H9 (cell line): ENCODE measurements at regions not wholly inside any gene's neighbourhood (a gene's known extent, or its start where the extent isn't known, plus 50 kb on each side); places are given as distances from the start of the nearest gene placed in this dataset.

Experiments
- DNase-seq: peaks from one replicate; pipeline ENCODE4 v3.0.0-alpha.2; 2017
- H2AFZ ChIP-seq: one replicate; pipeline ENCODE4 v1.6.1; 2013; ENCODE audit warnings: mild to moderate bottlenecking, low read length, control low read depth, moderate library complexity
- H2AK5ac ChIP-seq: 2 replicates; pipeline ENCODE4 v1.6.1; 2013; ENCODE audit warnings: low read length, control low read depth, mixed read lengths; ENCODE audit not compliant: insufficient read length
- H2BK120ac ChIP-seq: one replicate; pipeline ENCODE4 v1.6.1; 2013; ENCODE audit warnings: low read depth, mild to moderate bottlenecking, low read length, control low read depth, inconsistent platforms; ENCODE audit not compliant: poor library complexity, severe bottlenecking
- H2BK12ac ChIP-seq: 2 replicates; pipeline ENCODE4 v1.6.1; 2013; ENCODE audit warnings: low read length, control low read depth, mixed read lengths, low read depth; ENCODE audit not compliant: insufficient read length
- H2BK15ac ChIP-seq: 2 replicates; pipeline ENCODE4 v1.6.1; 2013; ENCODE audit warnings: low read depth, low read length, control low read depth
- H2BK20ac ChIP-seq: one replicate; pipeline ENCODE4 v1.6.1; 2013; ENCODE audit warnings: low read depth, mild to moderate bottlenecking, low read length, control low read depth, inconsistent platforms; ENCODE audit not compliant: poor library complexity, severe bottlenecking
- H2BK5ac ChIP-seq: 2 replicates; pipeline ENCODE4 v1.6.1; 2013; ENCODE audit warnings: low read length, control low read depth, mixed read lengths; ENCODE audit not compliant: insufficient read length
- H3K14ac ChIP-seq: 2 replicates; pipeline ENCODE4 v1.6.1; 2013; ENCODE audit warnings: low read length, control low read depth; ENCODE audit not compliant: insufficient read depth
- H3K18ac ChIP-seq: 2 replicates; pipeline ENCODE4 v1.6.1; 2013; ENCODE audit warnings: low read depth, mild to moderate bottlenecking, mixed read lengths, low read length, control low read depth; ENCODE audit not compliant: insufficient read length
- H3K23ac ChIP-seq: 2 replicates; pipeline ENCODE4 v1.6.1; 2013; ENCODE audit warnings: low read length, control low read depth, mixed read lengths, low read depth; ENCODE audit not compliant: insufficient read length
- H3K23me2 ChIP-seq: 2 replicates; pipeline ENCODE4 v1.6.1; 2013; ENCODE audit warnings: low read depth, mild to moderate bottlenecking, mixed read lengths, low read length, control low read depth; ENCODE audit not compliant: insufficient read length, poor library complexity, severe bottlenecking
- H3K27ac ChIP-seq: 2 replicates; pipeline ENCODE4 v1.5.1; 2013; ENCODE audit warnings: low read length, control low read depth, mixed read lengths, low read depth; ENCODE audit not compliant: insufficient read length
- H3K27me3 ChIP-seq: 2 replicates; pipeline ENCODE4 v1.6.1; 2013; ENCODE audit warnings: low read length, control low read depth, inconsistent platforms; ENCODE audit not compliant: insufficient read depth
- H3K4ac ChIP-seq: 2 replicates; pipeline ENCODE4 v1.6.1; 2013; ENCODE audit warnings: low read depth, mild to moderate bottlenecking, control low read depth, inconsistent platforms, low read length, moderate library complexity
- H3K4me1 ChIP-seq: 2 replicates; pipeline ENCODE4 v1.6.1; 2013; ENCODE audit warnings: low read length, control low read depth, inconsistent platforms; ENCODE audit not compliant: insufficient read depth
- H3K4me2 ChIP-seq: 2 replicates; pipeline ENCODE4 v1.6.1; 2013; ENCODE audit warnings: low read length, control low read depth, mixed read lengths; ENCODE audit not compliant: insufficient read length, insufficient read depth
- H3K56ac ChIP-seq: 2 replicates; pipeline ENCODE4 v1.6.1; 2013; ENCODE audit warnings: low read depth, mild to moderate bottlenecking, mixed read lengths, low read length, control low read depth; ENCODE audit not compliant: insufficient read length
- H3K79me1 ChIP-seq: 2 replicates; pipeline ENCODE4 v1.6.1; 2013; ENCODE audit warnings: low read depth, mild to moderate bottlenecking, moderate library complexity, low read length, control low read depth, inconsistent platforms; ENCODE audit not compliant: insufficient read depth, poor library complexity, severe bottlenecking
- H3K79me2 ChIP-seq: 2 replicates; pipeline ENCODE4 v1.6.1; 2013; ENCODE audit warnings: low read length, control low read depth, inconsistent platforms; ENCODE audit not compliant: insufficient read depth
- H3K9ac ChIP-seq: 2 replicates; pipeline ENCODE4 v1.6.1; 2013; ENCODE audit warnings: low read length, control low read depth, mixed read lengths; ENCODE audit not compliant: insufficient read length; ENCODE audit errors: extremely low read depth
- H3K9me3 ChIP-seq: one replicate; pipeline ENCODE4 v1.6.1; 2013; ENCODE audit warnings: low read depth, low read length, inconsistent platforms; ENCODE audit not compliant: control insufficient read depth
- H3T11ph ChIP-seq: one replicate; pipeline ENCODE4 v1.6.1; 2013; ENCODE audit warnings: mild to moderate bottlenecking, low read length, control low read depth, inconsistent platforms
- H4K20me1 ChIP-seq: one replicate; pipeline ENCODE4 v1.6.1; 2013; ENCODE audit not compliant: control insufficient read depth, insufficient read length, insufficient read depth
- H4K5ac ChIP-seq: 2 replicates; pipeline ENCODE4 v1.6.1; 2013; ENCODE audit warnings: low read depth, mild to moderate bottlenecking, mixed read lengths, low read length, control low read depth; ENCODE audit not compliant: insufficient read length
- H4K8ac ChIP-seq: replicated peaks from 2 replicates; pipeline ENCODE4 v1.6.1; 2013; ENCODE audit warnings: low read length, control low read depth, mixed read lengths, low read depth; ENCODE audit not compliant: insufficient read length
- H4K91ac ChIP-seq: 2 replicates; pipeline ENCODE4 v1.6.1; 2013; ENCODE audit warnings: low read depth, mild to moderate bottlenecking, moderate library complexity, mixed read lengths, low read length, control low read depth; ENCODE audit not compliant: insufficient read length
- H3K27ac Mint-ChIP-seq, 3 experiments: 2 replicates in 2 of 3; 3 replicates in 1 of 3; pipeline ENCODE4 v1.8.0; 2020 to 2021; ENCODE audit warnings: mixed read lengths in 3 of 3, mild to moderate bottlenecking in 1 of 3, moderate library complexity in 1 of 3
- H3K27me3 Mint-ChIP-seq: 2 replicates; pipeline ENCODE4 v1.8.0; 2021; ENCODE audit warnings: low read depth, mild to moderate bottlenecking, moderate library complexity, mixed read lengths
- H3K36me3 Mint-ChIP-seq, 3 experiments: 2 replicates in 2 of 3; 3 replicates in 1 of 3; pipeline ENCODE4 v1.8.0; 2020 to 2021; ENCODE audit warnings: low read depth in 3 of 3, mixed read lengths in 3 of 3; ENCODE audit not compliant: insufficient read depth in 1 of 3
- H3K4me1 Mint-ChIP-seq, 2 experiments: 2 replicates each; pipeline ENCODE4 v1.8.0; 2020; ENCODE audit warnings: mixed read lengths in 2 of 2
- H3K4me3 Mint-ChIP-seq, 2 experiments: 2 replicates in 1 of 2; 3 replicates in 1 of 2; pipeline ENCODE4 v1.8.0; 2020 to 2021; ENCODE audit warnings: mild to moderate bottlenecking in 2 of 2, mixed read lengths in 2 of 2, moderate library complexity in 1 of 2
- H3K9me3 Mint-ChIP-seq, 2 experiments: 2 replicates in 1 of 2; 3 replicates in 1 of 2; pipeline ENCODE4 v1.8.0; 2020; ENCODE audit warnings: mild to moderate bottlenecking in 2 of 2, mixed read lengths in 2 of 2, moderate library complexity in 1 of 2
- WGBS: extraction: QIAGEN DNeasy Blood & Tissue Kit; methylation state at CpG from one replicate; pipeline ENCODE4 v1.1.7; 2013; ENCODE audit warnings: missing lambda C conversion rate, low lambda C conversion rate, mixed read lengths; ENCODE audit not compliant: insufficient read length; ENCODE audit errors: extremely low coverage; 5-methylcytosine and 5-hydroxymethylcytosine counted together
- TF ChIP-seq, protein P1 (sequence below): fragments of 200-600 bp; sonication (generic); conservative IDR thresholded peaks from 3 replicates; pipeline ENCODE4 v1.8.0; 2021; ENCODE audit warnings: antibody characterized with exemption, mild to moderate bottlenecking

DNA sequence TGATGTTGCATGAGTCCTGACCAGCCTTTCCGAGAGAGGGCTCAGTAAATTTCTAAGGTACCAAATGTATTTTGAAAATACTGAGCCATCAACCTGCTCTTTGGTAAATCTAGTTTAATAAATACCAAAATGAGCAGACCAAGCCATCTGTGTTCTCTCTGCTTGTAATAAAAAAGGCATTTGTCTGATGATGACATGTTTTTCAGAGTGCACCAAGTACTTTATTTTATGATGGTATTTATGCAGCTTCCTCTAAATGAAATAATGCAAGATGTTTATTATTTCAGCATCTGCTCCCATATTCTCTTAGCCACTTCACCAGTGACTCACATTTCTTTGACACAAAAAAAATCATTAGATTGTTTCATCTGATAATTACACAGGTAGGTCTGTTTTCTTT, 700.5 kb downstream of the TRIML1 start:
- no CpG with 5 or more reads among the region's 1 CpG for WGBS

More for the DNA sequence above, 700.5 kb downstream of the TRIML1 start:
- Histone ChIP-seq H2BK15ac (no peak overlapping the region), H3K56ac (no peak overlapping the region), H3T11ph (no peak overlapping the region), H3K9me3 (no peaks in the 10 kb centered on the region), H3K9ac (no peak overlapping the region), H4K20me1 (no peaks in the 10 kb centered on the region), H3K4me2 (no peak overlapping the region), H3K4ac (no peak overlapping the region), H2BK12ac (no peak overlapping the region), H3K18ac (no peak overlapping the region), H2AFZ (no peak overlapping the region), H2BK120ac (no peak overlapping the region), H3K79me2 (no peaks in the 10 kb centered on the region), H2AK5ac (no peak overlapping the region), H4K5ac (no peak overlapping the region), H3K23ac (no peak overlapping the region), H3K23me2 (no peaks in the 10 kb centered on the region), H3K4me1 (no peaks in the 10 kb centered on the region), H3K27ac (no peak overlapping the region), H3K79me1 (no peaks in the 10 kb centered on the region), H4K8ac (no peak overlapping the region), H3K27me3 (no peaks in the 10 kb centered on the region), H3K14ac (no peak overlapping the region), H4K91ac (no peak overlapping the region), H2BK20ac (no peak overlapping the region), H2BK5ac (no peak overlapping the region)
- no peak for DNase-seq
- Mint-ChIP-seq H3K27ac (no peak overlapping the region), H3K4me1 (no peaks in the 10 kb centered on the region), H3K9me3 (no peaks in the 10 kb centered on the region), H3K4me3 (no peak overlapping the region), H3K36me3 (no peaks in the 10 kb centered on the region; a peak in 1 of 7 replicates), H3K27me3 (no peaks in the 10 kb centered on the region)
- TF ChIP-seq, protein P1, sequence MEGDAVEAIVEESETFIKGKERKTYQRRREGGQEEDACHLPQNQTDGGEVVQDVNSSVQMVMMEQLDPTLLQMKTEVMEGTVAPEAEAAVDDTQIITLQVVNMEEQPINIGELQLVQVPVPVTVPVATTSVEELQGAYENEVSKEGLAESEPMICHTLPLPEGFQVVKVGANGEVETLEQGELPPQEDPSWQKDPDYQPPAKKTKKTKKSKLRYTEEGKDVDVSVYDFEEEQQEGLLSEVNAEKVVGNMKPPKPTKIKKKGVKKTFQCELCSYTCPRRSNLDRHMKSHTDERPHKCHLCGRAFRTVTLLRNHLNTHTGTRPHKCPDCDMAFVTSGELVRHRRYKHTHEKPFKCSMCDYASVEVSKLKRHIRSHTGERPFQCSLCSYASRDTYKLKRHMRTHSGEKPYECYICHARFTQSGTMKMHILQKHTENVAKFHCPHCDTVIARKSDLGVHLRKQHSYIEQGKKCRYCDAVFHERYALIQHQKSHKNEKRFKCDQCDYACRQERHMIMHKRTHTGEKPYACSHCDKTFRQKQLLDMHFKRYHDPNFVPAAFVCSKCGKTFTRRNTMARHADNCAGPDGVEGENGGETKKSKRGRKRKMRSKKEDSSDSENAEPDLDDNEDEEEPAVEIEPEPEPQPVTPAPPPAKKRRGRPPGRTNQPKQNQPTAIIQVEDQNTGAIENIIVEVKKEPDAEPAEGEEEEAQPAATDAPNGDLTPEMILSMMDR, result no peak
